ENCODE measurements at regions not wholly inside any gene's neighbourhood (a gene's known extent, or its start where the extent isn't known, plus 50 kb on each side); places are given as distances from the start of the nearest gene placed in this dataset.

DNA sequence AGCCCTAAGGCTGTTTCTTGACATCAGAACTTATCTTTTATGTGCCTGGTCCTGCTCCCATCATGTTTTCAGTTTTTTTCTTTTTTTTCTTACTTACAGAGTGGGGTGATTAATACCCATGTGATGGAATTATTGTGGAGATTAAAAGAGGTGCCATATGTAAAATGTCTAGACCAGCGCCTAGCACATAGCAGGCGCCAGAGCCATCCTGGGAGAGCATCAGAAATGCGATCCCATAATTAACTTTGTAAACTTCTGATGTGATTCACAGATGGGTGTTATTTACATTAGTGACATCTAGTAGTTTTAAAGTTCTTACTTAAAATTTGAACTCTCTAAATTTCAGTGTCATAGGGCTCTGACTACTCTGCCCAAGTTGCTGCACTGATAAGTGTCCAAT, 66.2 kb upstream of the PGRMC2 start:
- ChIA-PET POLR2A (no interaction called here), CTCF (no interaction called here)
- H3K36me3 Mint-ChIP-seq (ENCODE audit: low read depth) = no peaks in the 10 kb centered on the region
- H3K4me3 Mint-ChIP-seq = no peak overlapping the region
- no peaks in the 10 kb centered on the region for H3K9me3 Mint-ChIP-seq (ENCODE audit: insufficient read depth)
- no peak overlapping the region for H3K27ac Mint-ChIP-seq
- DNase-seq = no peak
- no peaks in the 10 kb centered on the region for H3K27me3 Mint-ChIP-seq (ENCODE audit: low read depth)
- H3K4me1 Mint-ChIP-seq (ENCODE audit: low read depth) = no peaks in the 10 kb centered on the region
- no peak for ATAC-seq

DNA sequence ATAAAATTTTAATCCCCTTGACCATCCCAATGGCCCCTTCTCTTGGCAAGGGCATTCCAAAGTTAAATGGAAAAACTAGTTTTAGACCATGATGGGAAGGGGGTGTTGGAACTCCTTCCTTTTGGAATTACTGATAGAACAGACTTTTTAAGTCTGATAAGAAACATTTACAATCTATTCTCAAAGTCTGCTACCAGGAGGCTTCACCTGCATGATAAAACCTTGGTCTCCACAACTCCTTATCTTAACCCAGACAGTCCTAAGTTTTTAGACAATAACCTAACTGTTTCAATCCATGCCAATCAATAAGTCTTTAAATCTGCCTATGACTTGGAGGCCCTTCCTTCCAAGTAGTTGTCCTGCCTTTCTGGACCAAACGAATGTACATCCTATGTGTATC, 63.9 kb upstream of the PGRMC2 start:
- ATAC-seq (no peak), DNase-seq (no peak)
- Mint-ChIP-seq H3K4me3 (no peak overlapping the region), H3K27ac (no peak overlapping the region), H3K9me3 (ENCODE audit: insufficient read depth) (no peaks in the 10 kb centered on the region), H3K27me3 (ENCODE audit: low read depth) (no peaks in the 10 kb centered on the region), H3K4me1 (ENCODE audit: low read depth) (no peaks in the 10 kb centered on the region), H3K36me3 (ENCODE audit: low read depth) (no peaks in the 10 kb centered on the region)
- ChIA-PET CTCF (no interaction called here), POLR2A (no interaction called here)

DNA sequence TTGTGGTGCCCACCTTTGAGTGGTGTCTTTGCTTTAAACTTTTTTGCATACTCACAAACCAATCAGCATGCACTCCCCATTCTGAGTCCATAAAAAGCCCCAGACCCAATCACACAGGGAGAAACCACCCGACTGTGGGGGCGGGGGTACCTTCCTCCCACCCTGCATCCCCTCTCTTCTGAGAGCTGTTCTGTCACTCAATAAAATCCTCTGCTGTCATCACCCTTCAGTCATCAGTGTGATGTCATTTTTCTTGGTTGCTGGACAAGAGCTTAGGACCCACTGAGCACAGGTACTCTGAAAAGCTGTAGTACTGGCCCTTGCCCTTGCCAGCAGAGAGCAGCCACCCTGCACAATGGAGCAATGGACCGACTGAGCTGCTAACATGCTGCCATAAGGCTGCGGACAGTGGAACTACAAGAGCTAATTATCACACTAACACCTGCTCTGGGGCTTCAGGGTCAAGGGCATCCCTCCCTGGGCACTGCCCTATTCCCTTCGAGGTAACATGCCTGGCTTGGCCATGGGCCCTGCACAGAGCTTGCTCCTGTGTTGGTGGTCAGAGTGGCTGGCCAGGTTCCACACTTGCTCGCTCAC, 62.9 kb upstream of the PGRMC2 start:
- H3K36me3 Mint-ChIP-seq (ENCODE audit: low read depth) = no peaks in the 10 kb centered on the region
- H3K4me3 Mint-ChIP-seq = no peak overlapping the region
- DNase-seq (no peak), ATAC-seq (no peak)
- H3K27ac Mint-ChIP-seq = no peak overlapping the region
- H3K9me3 Mint-ChIP-seq (ENCODE audit: insufficient read depth) = no peaks in the 10 kb centered on the region
- ChIA-PET CTCF (no interaction called here), POLR2A (no interaction called here)
- H3K4me1 Mint-ChIP-seq (ENCODE audit: low read depth) = no peaks in the 10 kb centered on the region
- H3K27me3 Mint-ChIP-seq (ENCODE audit: low read depth) = no peaks in the 10 kb centered on the region

DNA sequence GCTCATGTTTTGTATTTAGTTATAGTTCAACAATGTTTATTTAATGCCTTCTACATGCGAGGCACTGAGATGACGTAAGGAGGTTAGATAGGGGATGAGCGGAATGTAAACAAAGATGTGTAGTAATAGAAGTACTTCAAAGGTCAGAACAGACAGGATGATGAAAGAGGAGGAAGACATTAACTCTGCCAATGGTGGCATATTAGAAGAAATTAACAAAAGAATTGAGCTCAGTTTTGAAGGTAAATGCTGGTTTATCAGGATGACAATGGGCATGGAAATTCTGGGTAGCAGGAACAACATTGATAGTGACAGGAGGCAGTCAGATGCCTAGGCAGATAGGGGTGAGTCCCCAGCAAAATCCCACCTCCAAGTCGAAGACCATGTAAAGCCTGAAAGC, 62.3 kb upstream of the PGRMC2 start:
- no peaks in the 10 kb centered on the region for H3K9me3 Mint-ChIP-seq (ENCODE audit: insufficient read depth)
- DNase-seq (no peak), ATAC-seq (no peak)
- no peak overlapping the region for H3K27ac Mint-ChIP-seq
- ChIA-PET CTCF (no interaction called here), POLR2A (no interaction called here)
- H3K27me3 Mint-ChIP-seq (ENCODE audit: low read depth) = no peaks in the 10 kb centered on the region
- no peaks in the 10 kb centered on the region for H3K36me3 Mint-ChIP-seq (ENCODE audit: low read depth)
- H3K4me1 Mint-ChIP-seq (ENCODE audit: low read depth) = no peaks in the 10 kb centered on the region
- H3K4me3 Mint-ChIP-seq = no peak overlapping the region

DNA sequence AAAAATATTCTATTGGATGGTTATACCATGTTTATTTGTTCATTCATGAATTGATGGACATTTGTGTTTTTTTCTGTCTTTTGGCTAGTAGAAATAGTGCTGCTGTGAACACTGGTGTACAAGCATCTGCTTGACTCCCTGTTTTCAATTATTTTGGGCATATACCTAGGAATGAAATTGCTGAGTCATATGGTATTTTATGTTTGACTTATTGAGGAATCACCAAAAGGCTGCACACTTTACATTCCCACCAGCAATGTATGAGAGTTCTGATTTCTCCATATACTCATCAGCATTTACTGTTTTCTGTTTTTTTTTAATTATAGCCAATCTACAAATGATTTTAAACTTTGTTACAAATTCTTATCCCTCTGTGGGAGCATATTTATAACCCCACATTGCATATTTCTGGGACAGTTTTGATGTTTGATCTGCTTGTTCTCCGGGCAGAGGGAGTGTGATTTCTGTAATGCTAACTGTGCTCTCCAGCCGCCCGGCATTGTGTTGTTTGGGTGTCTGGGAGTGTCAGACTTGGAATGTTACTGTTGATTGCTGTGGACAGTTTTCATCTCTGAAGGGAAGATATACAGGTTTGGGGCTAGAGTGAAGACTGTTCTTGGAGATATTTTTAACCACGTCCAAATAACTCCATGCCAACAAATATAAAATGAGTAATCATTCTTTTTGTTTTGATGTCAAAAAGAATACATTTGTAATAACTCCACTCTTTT, 60.5 kb upstream of the PGRMC2 start:
- Mint-ChIP-seq H3K27ac (no peak overlapping the region), H3K9me3 (ENCODE audit: insufficient read depth) (no peaks in the 10 kb centered on the region), H3K27me3 (ENCODE audit: low read depth) (no peaks in the 10 kb centered on the region), H3K4me3 (no peak overlapping the region), H3K4me1 (ENCODE audit: low read depth) (no peaks in the 10 kb centered on the region), H3K36me3 (ENCODE audit: low read depth) (no peaks in the 10 kb centered on the region)
- DNase-seq = no peak
- ATAC-seq = no peak
- ChIA-PET CTCF (no interaction called here), POLR2A (no interaction called here)

DNA sequence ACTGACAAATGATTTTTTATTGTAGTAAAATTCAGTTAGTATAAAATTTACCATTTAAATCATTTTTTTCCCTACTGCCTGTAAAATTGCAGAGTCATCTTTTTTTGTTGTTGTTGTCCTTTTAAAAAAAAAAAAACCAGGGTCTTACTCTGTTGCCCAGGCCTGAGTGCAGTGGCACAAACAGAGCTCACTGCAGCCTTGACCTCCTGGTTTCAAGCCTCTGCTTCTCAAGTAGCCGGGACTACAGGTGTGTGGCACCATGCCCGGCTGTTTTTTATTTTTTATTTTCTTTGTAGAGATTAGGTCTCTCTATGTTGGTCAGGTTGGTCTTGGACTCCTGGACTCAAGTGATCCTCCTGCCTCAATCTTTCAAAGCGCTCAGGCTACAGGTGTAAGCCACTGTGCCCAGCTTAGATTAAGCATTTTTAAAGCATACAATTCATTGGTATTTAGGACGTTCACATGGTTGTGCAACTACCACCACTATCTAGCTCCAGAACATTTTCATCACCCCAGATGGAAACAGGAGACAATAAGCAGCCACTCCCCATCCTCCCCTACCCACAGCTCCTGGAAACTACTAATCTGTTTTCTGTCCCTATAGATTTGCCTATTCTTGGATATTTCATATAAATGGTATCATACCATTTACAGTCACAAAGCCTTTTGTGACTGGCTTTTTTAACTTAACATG, 59.7 kb upstream of the PGRMC2 start:
- CTCF ChIA-PET = no interaction called here
- Mint-ChIP-seq H3K4me3 (no peak overlapping the region), H3K36me3 (ENCODE audit: low read depth) (no peaks in the 10 kb centered on the region), H3K27ac (no peak overlapping the region), H3K27me3 (ENCODE audit: low read depth) (no peaks in the 10 kb centered on the region), H3K9me3 (ENCODE audit: insufficient read depth) (peaks cover 6% of the 10 kb centered on the region), H3K4me1 (ENCODE audit: low read depth) (no peaks in the 10 kb centered on the region)
- no peak for ATAC-seq
- no peak for DNase-seq
- POLR2A ChIA-PET = no interaction called here

DNA sequence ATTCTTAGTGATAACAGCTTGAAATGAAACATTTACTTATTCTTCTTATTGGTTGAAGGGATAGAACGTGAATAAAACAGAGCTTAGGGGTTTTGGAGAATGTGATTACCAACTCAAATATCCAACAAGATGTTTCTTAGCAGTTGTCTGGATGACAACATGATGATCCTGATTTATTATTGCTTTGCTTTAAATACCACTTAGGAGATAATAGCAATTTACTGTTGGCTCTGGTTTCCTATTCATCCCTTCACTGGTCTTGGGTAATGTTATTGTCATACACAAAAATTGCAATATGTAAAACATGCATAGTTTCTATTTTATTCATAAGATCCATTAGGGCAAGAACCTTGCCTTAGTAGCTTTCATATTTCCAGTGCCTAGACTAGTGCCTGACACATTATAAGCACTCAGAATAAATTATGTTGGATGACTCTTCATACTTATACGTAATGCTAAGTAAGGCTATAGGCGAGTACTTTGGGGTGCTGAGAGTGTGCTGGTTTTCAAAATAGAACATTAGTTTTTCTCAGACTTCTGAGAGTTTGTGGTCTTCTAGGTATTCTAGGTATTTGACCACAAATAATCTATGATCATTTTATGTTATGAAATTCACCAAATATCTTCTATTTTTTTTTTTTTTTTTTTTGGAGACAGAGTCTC, 58.6 kb upstream of the PGRMC2 start:
- ChIA-PET CTCF (no interaction called here), POLR2A (no interaction called here)
- Mint-ChIP-seq H3K4me1 (ENCODE audit: low read depth) (no peaks in the 10 kb centered on the region), H3K4me3 (no peak overlapping the region), H3K27me3 (ENCODE audit: low read depth) (no peaks in the 10 kb centered on the region), H3K27ac (no peak overlapping the region), H3K36me3 (ENCODE audit: low read depth) (no peaks in the 10 kb centered on the region), H3K9me3 (ENCODE audit: insufficient read depth) (peaks cover 8% of the 10 kb centered on the region)
- no peak for DNase-seq
- ATAC-seq = no peak

DNA sequence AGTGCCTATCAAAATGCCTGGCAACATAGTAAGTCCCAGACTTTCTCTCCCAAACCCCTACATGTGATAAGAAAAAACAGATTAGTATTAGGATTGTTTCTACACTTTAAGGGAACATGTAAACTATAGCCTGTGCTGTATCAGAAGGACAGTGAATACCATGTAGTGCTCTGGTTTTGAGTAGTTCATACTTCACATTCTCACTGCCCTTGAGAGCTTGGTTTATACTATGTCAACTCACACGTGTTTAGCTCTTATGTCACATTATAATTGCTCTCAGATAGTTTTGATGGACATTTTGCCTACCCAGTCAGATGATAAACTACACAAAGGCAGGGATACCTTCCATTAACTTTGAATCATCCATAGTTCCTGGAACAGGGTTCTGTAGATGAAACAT, 58.0 kb upstream of the PGRMC2 start:
- CTCF ChIA-PET = no interaction called here
- no peak overlapping the region for H3K4me3 Mint-ChIP-seq
- no peaks in the 10 kb centered on the region for H3K4me1 Mint-ChIP-seq (ENCODE audit: low read depth)

DNA sequence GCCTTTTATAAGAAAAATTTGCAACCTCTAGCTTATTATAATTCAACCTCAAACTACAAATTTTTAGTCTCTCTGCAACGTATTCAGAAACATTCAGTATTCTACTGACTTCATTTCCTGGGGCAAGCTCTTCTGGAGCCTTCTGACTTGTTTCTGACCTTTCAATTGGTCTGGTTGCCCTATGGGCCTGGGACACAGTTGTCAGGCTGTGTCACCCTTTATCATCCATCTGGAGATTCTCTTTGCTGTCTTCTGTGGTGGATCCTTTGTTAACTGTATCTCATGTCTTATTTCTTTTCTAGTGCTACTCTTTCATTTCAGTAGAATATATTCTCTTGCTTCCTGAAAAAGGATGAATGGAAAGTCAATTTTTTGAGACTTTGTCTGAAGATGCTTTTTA, 55.1 kb upstream of the PGRMC2 start:
- POLR2A ChIA-PET = no interaction called here

More for the DNA sequence above, 58.0 kb upstream of the PGRMC2 start:
- DNase-seq (no peak), ATAC-seq (no peak)
- Mint-ChIP-seq H3K9me3 (ENCODE audit: insufficient read depth) (peaks cover 8% of the 10 kb centered on the region), H3K27ac (no peak overlapping the region), H3K36me3 (ENCODE audit: low read depth) (no peaks in the 10 kb centered on the region), H3K27me3 (ENCODE audit: low read depth) (no peaks in the 10 kb centered on the region)
- POLR2A ChIA-PET = no interaction called here

DNA sequence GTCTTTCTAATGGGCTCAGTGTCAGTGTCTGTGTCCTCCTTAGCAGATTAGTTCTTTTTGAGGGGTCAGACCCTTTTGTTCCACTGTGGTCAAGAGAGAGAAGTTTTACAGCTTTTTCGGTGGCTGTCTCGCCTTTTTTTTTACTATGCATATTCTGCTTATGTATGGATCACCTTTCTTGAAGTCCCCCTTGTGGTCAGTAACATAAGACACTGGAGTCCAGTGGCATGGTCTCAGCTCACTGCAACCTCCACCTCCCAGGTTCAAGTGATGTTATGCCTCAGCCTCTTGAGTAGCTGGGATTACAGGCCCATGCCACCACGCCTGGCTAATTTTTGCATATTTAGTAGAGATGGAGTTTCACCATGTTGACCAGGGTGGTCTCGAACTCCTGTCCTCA, 54.0 kb upstream of the PGRMC2 start:
- H3K4me1 Mint-ChIP-seq (ENCODE audit: low read depth) = no peaks in the 10 kb centered on the region
- ChIA-PET CTCF (no interaction called here), POLR2A (no interaction called here)
- no peak overlapping the region for H3K27ac Mint-ChIP-seq
- H3K4me3 Mint-ChIP-seq = no peak overlapping the region
- ATAC-seq (no peak), DNase-seq (no peak)
- H3K36me3 Mint-ChIP-seq (ENCODE audit: low read depth) = no peaks in the 10 kb centered on the region
- H3K9me3 Mint-ChIP-seq (ENCODE audit: insufficient read depth) = peaks cover 8% of the 10 kb centered on the region
- no peaks in the 10 kb centered on the region for H3K27me3 Mint-ChIP-seq (ENCODE audit: low read depth)

More for the DNA sequence above, 55.1 kb upstream of the PGRMC2 start:
- CTCF ChIA-PET = no interaction called here
- DNase-seq (no peak), ATAC-seq (no peak)
- H3K9me3 Mint-ChIP-seq (ENCODE audit: insufficient read depth) = peaks cover 8% of the 10 kb centered on the region
- no peaks in the 10 kb centered on the region for H3K4me1 Mint-ChIP-seq (ENCODE audit: low read depth)
- no peak overlapping the region for H3K27ac Mint-ChIP-seq
- no peaks in the 10 kb centered on the region for H3K36me3 Mint-ChIP-seq (ENCODE audit: low read depth)
- H3K4me3 Mint-ChIP-seq = no peak overlapping the region
- no peaks in the 10 kb centered on the region for H3K27me3 Mint-ChIP-seq (ENCODE audit: low read depth)

DNA sequence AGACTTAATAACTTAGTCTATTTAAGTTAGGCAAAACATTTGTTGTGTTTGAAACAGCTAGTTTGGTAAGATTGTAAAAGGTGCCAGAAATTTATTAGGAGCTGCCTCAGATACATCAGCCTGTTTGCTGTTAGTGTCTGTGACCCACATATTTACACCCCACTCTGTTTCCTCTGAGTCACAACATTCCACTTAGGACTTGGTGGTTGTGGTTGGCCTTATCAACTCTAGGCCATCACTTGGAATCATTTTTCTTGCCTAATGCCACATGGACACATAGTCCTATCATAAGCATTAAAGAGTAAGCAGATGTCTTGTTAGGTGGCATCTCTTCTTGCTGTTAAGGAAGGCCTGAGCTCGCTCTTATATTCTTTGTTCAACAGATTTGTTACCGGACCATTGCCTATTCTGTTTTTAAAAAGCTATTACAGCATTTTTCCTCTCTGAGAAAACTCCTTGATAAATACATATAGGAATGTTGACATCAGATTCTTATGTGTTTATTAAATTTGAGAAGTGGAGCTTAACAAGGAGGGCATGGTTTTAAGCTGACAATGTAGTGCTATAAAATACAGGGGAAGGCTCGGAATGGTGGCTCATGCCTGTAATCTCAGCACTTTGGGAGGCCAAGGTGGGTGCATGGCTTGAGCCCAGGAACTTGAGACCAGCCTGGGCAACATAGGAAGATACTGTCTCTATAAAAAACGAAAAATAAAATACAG, 51.2 kb upstream of the PGRMC2 start:
- Mint-ChIP-seq H3K9me3 (ENCODE audit: insufficient read depth) (peaks cover 8% of the 10 kb centered on the region), H3K27ac (no peak overlapping the region), H3K4me1 (ENCODE audit: low read depth) (no peaks in the 10 kb centered on the region), H3K36me3 (ENCODE audit: low read depth) (no peaks in the 10 kb centered on the region), H3K4me3 (no peak overlapping the region), H3K27me3 (ENCODE audit: low read depth) (no peaks in the 10 kb centered on the region)
- ChIA-PET CTCF (no interaction called here), POLR2A (no interaction called here)
- DNase-seq (no peak), ATAC-seq (no peak)

DNA sequence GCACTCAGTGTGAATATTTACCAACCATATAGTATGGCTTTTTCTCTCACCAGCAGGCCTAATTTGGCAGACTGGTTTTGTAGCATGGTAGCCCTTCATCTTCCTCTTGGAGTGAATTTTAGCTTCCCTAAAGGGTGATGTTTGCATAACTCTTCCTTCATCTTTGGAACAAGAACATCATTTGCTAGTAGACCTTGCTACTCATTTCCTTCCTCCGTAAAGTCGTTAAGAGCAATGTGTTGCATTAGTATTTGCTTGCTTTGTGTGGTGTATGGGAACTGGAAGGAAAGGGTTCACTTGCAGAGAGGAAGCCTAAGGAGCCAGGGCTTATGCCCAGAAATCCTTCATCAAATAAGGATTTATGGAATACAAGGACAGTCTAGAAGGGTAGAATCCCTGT, 50.2 kb upstream of the PGRMC2 start:
- Mint-ChIP-seq H3K27ac (no peak overlapping the region), H3K4me3 (no peak overlapping the region), H3K27me3 (ENCODE audit: low read depth) (no peaks in the 10 kb centered on the region), H3K4me1 (ENCODE audit: low read depth) (no peaks in the 10 kb centered on the region), H3K9me3 (ENCODE audit: insufficient read depth) (peaks cover 7% of the 10 kb centered on the region), H3K36me3 (ENCODE audit: low read depth) (no peaks in the 10 kb centered on the region)
- no peak for DNase-seq
- ChIA-PET POLR2A (no interaction called here), CTCF (no interaction called here)
- no peak for ATAC-seq
